Liver (tissue), 8 donors: ENCODE measurements at regions not wholly inside any gene's neighbourhood (a gene's known extent, or its start where the extent isn't known, plus 50 kb on each side); places are given as distances from the start of the nearest gene placed in this dataset.

Experiments
- DNase-seq: peaks from one replicate; pipeline ENCODE4 v3.0.0-alpha.2; 2017; ENCODE audit warnings: low spot score
- H3K27ac ChIP-seq, 2 donors: one replicate each; pipeline ENCODE4 v1.7.0; 2013; ENCODE audit warnings: inconsistent platforms in 2 of 2, low read length in 2 of 2, control low read depth in 1 of 2, low read depth in 1 of 2, mild to moderate bottlenecking in 1 of 2
- H3K27me3 ChIP-seq, 4 donors: one replicate each; pipeline versions ENCODE4 v1.6.1 to v1.7.0; 2013; ENCODE audit warnings: low read length in 3 of 4, inconsistent platforms in 1 of 4, mild to moderate bottlenecking in 1 of 4, moderate library complexity in 1 of 4; ENCODE audit not compliant: control insufficient read depth in 4 of 4, insufficient read depth in 4 of 4
- H3K36me3 ChIP-seq, 4 donors: one replicate each; pipeline versions ENCODE4 v1.6.1 to v1.7.0; 2013; ENCODE audit warnings: low read length in 3 of 4, mild to moderate bottlenecking in 3 of 4, low read depth in 1 of 4, moderate library complexity in 1 of 4; ENCODE audit not compliant: control insufficient read depth in 4 of 4, insufficient read depth in 3 of 4
- H3K4me1 ChIP-seq, 4 donors: one replicate each; pipeline versions ENCODE4 v1.6.1 to v1.7.0; 2013; ENCODE audit warnings: low read length in 3 of 4, mild to moderate bottlenecking in 3 of 4, moderate library complexity in 1 of 4; ENCODE audit not compliant: control insufficient read depth in 4 of 4, insufficient read depth in 4 of 4
- H3K4me3 ChIP-seq, 3 donors: one replicate each; pipeline versions ENCODE4 v1.6.1 to v1.7.0; 2013; ENCODE audit warnings: low read length in 3 of 3, control low read depth in 1 of 3, low read depth in 1 of 3, mild to moderate bottlenecking in 1 of 3
- H3K9ac ChIP-seq, 2 donors: one replicate each; pipeline ENCODE4 v1.7.0; 2013; ENCODE audit warnings: low read length in 2 of 2, mild to moderate bottlenecking in 2 of 2, moderate library complexity in 2 of 2, control low read depth in 1 of 2, low read depth in 1 of 2
- H3K9me3 ChIP-seq, 4 donors: one replicate each; pipeline versions ENCODE4 v1.6.1 to v1.7.0; 2013; ENCODE audit warnings: low read length in 3 of 4; ENCODE audit not compliant: control insufficient read depth in 4 of 4
- EGR1 ChIP-seq, 2 donors: IDR thresholded peaks; 2 replicates each; pipeline ENCODE4 v1.6.1; 2016 to 2018; ENCODE audit warnings: antibody characterized with exemption in 2 of 2, low read depth in 2 of 2
- FOXA1 ChIP-seq: IDR thresholded peaks from 2 replicates; pipeline ENCODE4 v1.6.1; 2016; ENCODE audit warnings: antibody characterized with exemption
- FOXA2 ChIP-seq: IDR thresholded peaks from 2 replicates; pipeline ENCODE4 v1.6.1; 2016; ENCODE audit warnings: antibody characterized with exemption
- GABPA ChIP-seq, 2 donors: IDR thresholded peaks in 1 of 2; conservative IDR thresholded peaks in 1 of 2; 2 replicates each; pipeline ENCODE4 v1.6.1; 2016; ENCODE audit warnings: antibody characterized with exemption in 2 of 2, mild to moderate bottlenecking in 1 of 2, moderate library complexity in 1 of 2
- HNF4A ChIP-seq, 2 donors: conservative IDR thresholded peaks; 2 replicates each; pipeline ENCODE4 v1.6.1; 2016; ENCODE audit warnings: antibody characterized with exemption in 2 of 2, mild to moderate bottlenecking in 2 of 2
- HNF4G ChIP-seq: IDR thresholded peaks from 2 replicates; pipeline ENCODE4 v1.6.1; 2016; ENCODE audit warnings: antibody characterized with exemption
- JUND ChIP-seq, 2 donors: IDR thresholded peaks; 2 replicates each; pipeline ENCODE4 v1.6.1; 2016; ENCODE audit warnings: antibody characterized with exemption in 2 of 2
- NR2F2 ChIP-seq: IDR thresholded peaks from 2 replicates; pipeline ENCODE4 v1.6.1; 2016; ENCODE audit warnings: antibody characterized with exemption
- RAD21 ChIP-seq, 2 donors: IDR thresholded peaks; 2 replicates each; pipeline ENCODE4 v1.6.1; 2016; ENCODE audit warnings: antibody characterized with exemption in 2 of 2, mild to moderate bottlenecking in 2 of 2
- RXRA ChIP-seq, 2 donors: IDR thresholded peaks; 2 replicates each; pipeline ENCODE4 v1.6.1; 2017 to 2018; ENCODE audit warnings: antibody characterized with exemption in 2 of 2, mild to moderate bottlenecking in 1 of 2
- SP1 ChIP-seq: IDR thresholded peaks from 2 replicates; pipeline ENCODE4 v1.6.1; 2018; ENCODE audit warnings: antibody characterized with exemption, mild to moderate bottlenecking
- TAF1 ChIP-seq: conservative IDR thresholded peaks from 2 replicates; pipeline ENCODE4 v1.6.1; 2016; ENCODE audit warnings: antibody characterized with exemption, mild to moderate bottlenecking
- YY1 ChIP-seq: IDR thresholded peaks from 2 replicates; pipeline ENCODE4 v1.6.1; 2016; ENCODE audit warnings: antibody characterized with exemption, mild to moderate bottlenecking
- WGBS: extraction: QIAGEN DNeasy Blood & Tissue Kit; methylation state at CpG from one replicate; pipeline ENCODE4 v1.1.7; 2013; 5-methylcytosine and 5-hydroxymethylcytosine counted together
- TF ChIP-seq, protein P1 (sequence below): IDR thresholded peaks from 2 replicates; pipeline ENCODE4 v1.6.1; 2016; ENCODE audit warnings: antibody characterized with exemption
- TF ChIP-seq, protein P2 (sequence below): IDR thresholded peaks from 2 replicates; pipeline ENCODE4 v1.6.1; 2016; ENCODE audit warnings: antibody characterized with exemption
- TF ChIP-seq, protein P3 (sequence below): IDR thresholded peaks from 2 replicates; pipeline ENCODE4 v1.6.1; 2016; ENCODE audit warnings: antibody characterized with exemption, mild to moderate bottlenecking
- TF ChIP-seq, protein P4 (sequence below): IDR thresholded peaks from 2 replicates; pipeline ENCODE4 v1.6.1; 2016; ENCODE audit warnings: antibody characterized with exemption
- TF ChIP-seq, protein P5 (sequence below): fragments of 150-350 bp; IDR thresholded peaks from 2 replicates; pipeline ENCODE4 v1.5.1; 2017; ENCODE audit warnings: improper control_type of control experiment, low read depth, low read length; ENCODE audit not compliant: missing input control
- donor health status: healthy.
- donor health status: healthy.
- donor health status: healthy.
- donor health status: healthy.
- donor health status: healthy.

DNA sequence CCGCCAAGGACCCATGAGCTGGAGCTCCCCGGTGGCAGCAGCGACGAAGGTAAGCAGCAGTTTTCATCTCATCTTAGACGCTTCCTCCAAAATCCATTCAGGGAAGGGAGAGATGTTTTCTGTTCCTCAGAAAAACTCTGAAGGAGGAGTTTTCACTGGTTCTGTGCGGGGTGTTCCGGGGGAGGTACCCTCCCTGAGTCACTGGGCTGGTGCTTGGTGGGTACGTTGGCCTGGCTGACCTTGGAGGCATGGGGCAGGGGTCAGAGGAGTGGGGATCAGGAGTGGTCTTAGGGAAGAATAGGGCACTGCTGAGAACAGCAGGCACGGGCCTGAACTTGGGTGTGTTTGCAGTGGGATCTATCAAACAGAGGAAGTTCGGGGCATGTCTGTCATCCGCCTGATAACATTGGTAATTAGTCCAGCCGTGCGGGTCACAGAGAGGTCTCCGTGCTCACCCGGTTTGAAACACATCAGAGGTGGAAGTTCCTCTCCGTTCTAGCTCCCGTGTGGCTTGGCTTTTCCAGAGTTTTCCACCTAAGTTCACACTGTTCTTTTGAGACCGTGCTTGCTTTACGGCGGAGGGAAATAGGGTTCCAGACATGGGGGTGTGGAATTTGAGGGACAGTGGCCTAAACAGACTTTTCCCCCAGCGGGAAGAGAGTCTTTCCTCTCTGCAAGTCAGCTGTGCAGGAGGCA is 59.6 kb upstream of the CIBAR2 start:
- Histone ChIP-seq H3K9me3 (no peaks in the 10 kb centered on the region), H3K4me3 (peak overlapping the region in 2 of 3 donors; percentile 10 to 35), H3K4me1 (peaks cover 22 to 80% (median 65%) of the 10 kb centered on the region in 4 donors), H3K9ac (no peak overlapping the region), H3K27ac (peak overlapping the region; percentile 25 to 56), H3K36me3 (no peaks in the 10 kb centered on the region), H3K27me3 (no peaks in the 10 kb centered on the region)
- no peak for DNase-seq
- TF ChIP-seq, protein P1, sequence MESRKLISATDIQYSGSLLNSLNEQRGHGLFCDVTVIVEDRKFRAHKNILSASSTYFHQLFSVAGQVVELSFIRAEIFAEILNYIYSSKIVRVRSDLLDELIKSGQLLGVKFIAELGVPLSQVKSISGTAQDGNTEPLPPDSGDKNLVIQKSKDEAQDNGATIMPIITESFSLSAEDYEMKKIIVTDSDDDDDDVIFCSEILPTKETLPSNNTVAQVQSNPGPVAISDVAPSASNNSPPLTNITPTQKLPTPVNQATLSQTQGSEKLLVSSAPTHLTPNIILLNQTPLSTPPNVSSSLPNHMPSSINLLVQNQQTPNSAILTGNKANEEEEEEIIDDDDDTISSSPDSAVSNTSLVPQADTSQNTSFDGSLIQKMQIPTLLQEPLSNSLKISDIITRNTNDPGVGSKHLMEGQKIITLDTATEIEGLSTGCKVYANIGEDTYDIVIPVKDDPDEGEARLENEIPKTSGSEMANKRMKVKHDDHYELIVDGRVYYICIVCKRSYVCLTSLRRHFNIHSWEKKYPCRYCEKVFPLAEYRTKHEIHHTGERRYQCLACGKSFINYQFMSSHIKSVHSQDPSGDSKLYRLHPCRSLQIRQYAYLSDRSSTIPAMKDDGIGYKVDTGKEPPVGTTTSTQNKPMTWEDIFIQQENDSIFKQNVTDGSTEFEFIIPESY, result no peak
- TF ChIP-seq NR2F2, result peak; percentile 92
- peak; percentile 4 for TF ChIP-seq SP1
- WGBS, result 40% methylated on average over 21 of the region's 21 CpGs

DNA sequence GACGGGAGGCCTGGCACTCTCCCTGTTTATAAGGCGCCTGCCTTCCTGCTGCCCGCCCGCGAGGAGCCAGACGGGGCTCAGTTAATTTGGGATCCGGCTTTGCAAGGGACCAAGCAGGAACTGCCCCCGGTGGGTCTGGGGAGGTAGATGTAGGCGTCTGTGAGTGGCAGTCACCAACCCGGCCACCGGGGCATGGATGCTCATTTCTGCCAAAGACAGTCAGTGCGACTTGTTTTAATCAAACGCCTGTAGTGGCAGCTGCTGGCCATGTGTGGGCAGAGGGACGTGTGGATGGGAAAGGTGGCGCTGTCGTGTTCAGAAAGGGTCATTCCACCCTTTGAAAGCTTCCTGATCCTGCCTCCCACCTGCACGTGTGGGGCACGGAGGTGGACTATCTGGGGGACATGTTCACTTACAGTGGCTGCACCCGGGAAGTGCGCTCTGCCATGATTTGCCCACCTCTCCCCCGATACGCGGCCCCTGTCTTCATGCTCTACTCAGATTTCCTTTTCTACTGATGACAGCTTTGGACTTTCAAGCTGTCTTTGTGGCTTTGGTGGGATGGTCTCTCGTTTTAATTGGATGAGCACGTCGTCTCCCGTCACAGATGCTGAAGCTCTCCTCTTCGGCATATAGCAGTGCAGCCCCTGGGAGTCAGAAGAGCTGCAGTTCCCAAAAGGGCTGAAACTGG is 60.3 kb upstream of the CIBAR2 start:
- 31% methylated on average over 28 of the region's 28 CpGs for WGBS
- peaks cover 20 to 73% (median 58%) of the 10 kb centered on the region in 4 donors for H3K4me1 ChIP-seq
- TF ChIP-seq RXRA (IDR thresholded peaks at IDR 0.05) (peak; percentile 45 to 58), JUND (IDR thresholded peaks at IDR 0.05) (no peak), TAF1 (no peak), EGR1 (IDR thresholded peaks at IDR 0.05; ENCODE audit: low read depth in 2 of 2) (no peak), HNF4A (conservative IDR thresholded peaks at IDR 0.05) (no peak), HNF4G (no peak), RAD21 (IDR thresholded peaks at IDR 0.05) (peak; percentile 57 to 67), YY1 (no peak), GABPA (IDR thresholded peaks at IDR 0.05 in 1 of 2, conservative IDR thresholded peaks at IDR 0.05 in 1 of 2) (no peak), SP1 (no peak), FOXA1 (no peak), FOXA2 (no peak), NR2F2 (no peak)
- TF ChIP-seq, protein P2, sequence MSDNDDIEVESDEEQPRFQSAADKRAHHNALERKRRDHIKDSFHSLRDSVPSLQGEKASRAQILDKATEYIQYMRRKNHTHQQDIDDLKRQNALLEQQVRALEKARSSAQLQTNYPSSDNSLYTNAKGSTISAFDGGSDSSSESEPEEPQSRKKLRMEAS, result no peak
- TF ChIP-seq, protein P3, sequence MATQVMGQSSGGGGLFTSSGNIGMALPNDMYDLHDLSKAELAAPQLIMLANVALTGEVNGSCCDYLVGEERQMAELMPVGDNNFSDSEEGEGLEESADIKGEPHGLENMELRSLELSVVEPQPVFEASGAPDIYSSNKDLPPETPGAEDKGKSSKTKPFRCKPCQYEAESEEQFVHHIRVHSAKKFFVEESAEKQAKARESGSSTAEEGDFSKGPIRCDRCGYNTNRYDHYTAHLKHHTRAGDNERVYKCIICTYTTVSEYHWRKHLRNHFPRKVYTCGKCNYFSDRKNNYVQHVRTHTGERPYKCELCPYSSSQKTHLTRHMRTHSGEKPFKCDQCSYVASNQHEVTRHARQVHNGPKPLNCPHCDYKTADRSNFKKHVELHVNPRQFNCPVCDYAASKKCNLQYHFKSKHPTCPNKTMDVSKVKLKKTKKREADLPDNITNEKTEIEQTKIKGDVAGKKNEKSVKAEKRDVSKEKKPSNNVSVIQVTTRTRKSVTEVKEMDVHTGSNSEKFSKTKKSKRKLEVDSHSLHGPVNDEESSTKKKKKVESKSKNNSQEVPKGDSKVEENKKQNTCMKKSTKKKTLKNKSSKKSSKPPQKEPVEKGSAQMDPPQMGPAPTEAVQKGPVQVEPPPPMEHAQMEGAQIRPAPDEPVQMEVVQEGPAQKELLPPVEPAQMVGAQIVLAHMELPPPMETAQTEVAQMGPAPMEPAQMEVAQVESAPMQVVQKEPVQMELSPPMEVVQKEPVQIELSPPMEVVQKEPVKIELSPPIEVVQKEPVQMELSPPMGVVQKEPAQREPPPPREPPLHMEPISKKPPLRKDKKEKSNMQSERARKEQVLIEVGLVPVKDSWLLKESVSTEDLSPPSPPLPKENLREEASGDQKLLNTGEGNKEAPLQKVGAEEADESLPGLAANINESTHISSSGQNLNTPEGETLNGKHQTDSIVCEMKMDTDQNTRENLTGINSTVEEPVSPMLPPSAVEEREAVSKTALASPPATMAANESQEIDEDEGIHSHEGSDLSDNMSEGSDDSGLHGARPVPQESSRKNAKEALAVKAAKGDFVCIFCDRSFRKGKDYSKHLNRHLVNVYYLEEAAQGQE, result no peak
- TF ChIP-seq, protein P4, sequence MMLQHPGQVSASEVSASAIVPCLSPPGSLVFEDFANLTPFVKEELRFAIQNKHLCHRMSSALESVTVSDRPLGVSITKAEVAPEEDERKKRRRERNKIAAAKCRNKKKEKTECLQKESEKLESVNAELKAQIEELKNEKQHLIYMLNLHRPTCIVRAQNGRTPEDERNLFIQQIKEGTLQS, result no peak
- TF ChIP-seq, protein P5, sequence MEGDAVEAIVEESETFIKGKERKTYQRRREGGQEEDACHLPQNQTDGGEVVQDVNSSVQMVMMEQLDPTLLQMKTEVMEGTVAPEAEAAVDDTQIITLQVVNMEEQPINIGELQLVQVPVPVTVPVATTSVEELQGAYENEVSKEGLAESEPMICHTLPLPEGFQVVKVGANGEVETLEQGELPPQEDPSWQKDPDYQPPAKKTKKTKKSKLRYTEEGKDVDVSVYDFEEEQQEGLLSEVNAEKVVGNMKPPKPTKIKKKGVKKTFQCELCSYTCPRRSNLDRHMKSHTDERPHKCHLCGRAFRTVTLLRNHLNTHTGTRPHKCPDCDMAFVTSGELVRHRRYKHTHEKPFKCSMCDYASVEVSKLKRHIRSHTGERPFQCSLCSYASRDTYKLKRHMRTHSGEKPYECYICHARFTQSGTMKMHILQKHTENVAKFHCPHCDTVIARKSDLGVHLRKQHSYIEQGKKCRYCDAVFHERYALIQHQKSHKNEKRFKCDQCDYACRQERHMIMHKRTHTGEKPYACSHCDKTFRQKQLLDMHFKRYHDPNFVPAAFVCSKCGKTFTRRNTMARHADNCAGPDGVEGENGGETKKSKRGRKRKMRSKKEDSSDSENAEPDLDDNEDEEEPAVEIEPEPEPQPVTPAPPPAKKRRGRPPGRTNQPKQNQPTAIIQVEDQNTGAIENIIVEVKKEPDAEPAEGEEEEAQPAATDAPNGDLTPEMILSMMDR, result peak; percentile 40
- TF ChIP-seq, protein P1, result no peak
- no peaks in the 10 kb centered on the region for H3K27me3 ChIP-seq
- no peaks in the 10 kb centered on the region for H3K9me3 ChIP-seq
- peak overlapping the region in 2 of 3 donors; percentile 10 to 35 for H3K4me3 ChIP-seq
- no peaks in the 10 kb centered on the region for H3K36me3 ChIP-seq
- no peak overlapping the region for H3K9ac ChIP-seq
- peak overlapping the region; percentile 25 to 56 for H3K27ac ChIP-seq
- DNase-seq, result no peak
